ENCODE measurements at regions not wholly inside any gene's neighbourhood (a gene's known extent, or its start where the extent isn't known, plus 50 kb on each side); places are given as distances from the start of the nearest gene placed in this dataset.

DNA sequence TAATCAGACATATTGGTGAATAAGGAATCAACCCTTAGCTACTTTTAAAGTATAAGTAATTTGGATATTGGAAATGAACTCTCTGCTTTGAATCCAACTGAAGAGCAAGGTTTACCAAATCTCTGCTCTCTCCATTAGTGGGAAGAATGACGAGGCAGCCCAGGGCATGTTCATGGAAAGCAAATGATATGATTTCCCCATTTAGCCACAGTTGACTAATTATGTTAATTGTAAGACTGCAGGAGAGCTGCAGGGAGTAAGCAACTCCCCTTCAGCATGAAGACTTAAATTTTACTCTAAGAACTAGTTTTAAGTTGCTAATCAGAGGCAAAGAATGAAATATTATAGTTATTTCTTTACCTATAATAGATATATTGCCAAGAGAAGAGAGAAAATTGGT, 194.3 kb upstream of the CD180 start:
- TF ChIP-seq, protein P1, sequence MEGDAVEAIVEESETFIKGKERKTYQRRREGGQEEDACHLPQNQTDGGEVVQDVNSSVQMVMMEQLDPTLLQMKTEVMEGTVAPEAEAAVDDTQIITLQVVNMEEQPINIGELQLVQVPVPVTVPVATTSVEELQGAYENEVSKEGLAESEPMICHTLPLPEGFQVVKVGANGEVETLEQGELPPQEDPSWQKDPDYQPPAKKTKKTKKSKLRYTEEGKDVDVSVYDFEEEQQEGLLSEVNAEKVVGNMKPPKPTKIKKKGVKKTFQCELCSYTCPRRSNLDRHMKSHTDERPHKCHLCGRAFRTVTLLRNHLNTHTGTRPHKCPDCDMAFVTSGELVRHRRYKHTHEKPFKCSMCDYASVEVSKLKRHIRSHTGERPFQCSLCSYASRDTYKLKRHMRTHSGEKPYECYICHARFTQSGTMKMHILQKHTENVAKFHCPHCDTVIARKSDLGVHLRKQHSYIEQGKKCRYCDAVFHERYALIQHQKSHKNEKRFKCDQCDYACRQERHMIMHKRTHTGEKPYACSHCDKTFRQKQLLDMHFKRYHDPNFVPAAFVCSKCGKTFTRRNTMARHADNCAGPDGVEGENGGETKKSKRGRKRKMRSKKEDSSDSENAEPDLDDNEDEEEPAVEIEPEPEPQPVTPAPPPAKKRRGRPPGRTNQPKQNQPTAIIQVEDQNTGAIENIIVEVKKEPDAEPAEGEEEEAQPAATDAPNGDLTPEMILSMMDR (IDR thresholded peaks at IDR 0.05): no peak
- TF ChIP-seq POLR2A (IDR thresholded peaks at IDR 0.05): no peak
- no peak for TF ChIP-seq EP300 (IDR thresholded peaks at IDR 0.05)

Measured in tibial nerve (tissue), 4 donors.